ENCODE measurements at regions not wholly inside any gene's neighbourhood (a gene's known extent, or its start where the extent isn't known, plus 50 kb on each side); places are given as distances from the start of the nearest gene placed in this dataset.
A peak's percentile ranks its signal among the peaks of the same experiment; 100 is the strongest.

DNA sequence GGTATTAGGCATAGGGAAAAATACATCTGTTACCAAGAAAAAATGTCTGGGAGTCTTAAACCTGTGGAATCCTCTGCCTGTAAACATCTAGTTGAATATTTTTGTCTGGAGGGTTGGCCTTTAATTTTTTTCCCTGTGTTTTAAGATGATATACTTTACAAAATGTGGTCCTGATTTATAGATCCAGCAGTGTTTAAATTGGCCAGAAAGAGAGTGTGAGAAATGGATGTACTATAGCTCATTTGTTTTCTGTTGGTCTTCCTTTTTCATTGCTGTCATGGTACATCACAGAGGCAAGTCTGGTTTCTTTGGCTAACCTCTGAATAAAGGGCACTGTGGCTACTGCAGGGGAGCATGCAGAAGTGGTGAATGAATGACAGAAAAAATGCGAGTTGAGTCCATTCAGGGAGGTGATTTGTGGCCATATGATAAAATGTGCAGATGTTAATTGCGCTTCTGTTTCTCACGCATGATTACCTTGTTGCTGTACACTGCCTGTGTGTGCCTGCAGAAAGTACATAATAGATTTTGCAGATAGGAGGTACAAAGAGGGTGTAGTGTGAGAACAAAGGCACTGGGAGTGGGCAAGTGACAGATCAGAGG, 150.0 kb downstream of the NFKBIZ start:
- peaks cover 4% of the 10 kb centered on the region for H3K4me1 ChIP-seq (ENCODE audit: control insufficient read depth, insufficient read depth, low read depth, low read length)
- H2BK15ac ChIP-seq (ENCODE audit: low read depth, poor library complexity, severe bottlenecking) = no peak overlapping the region
- H3K14ac ChIP-seq (ENCODE audit: low read length in 2 of 2) = peak overlapping the region in 1 of 2 experiments; percentile 23
- H2BK5ac ChIP-seq (ENCODE audit: low read depth, low read length, poor library complexity, severe bottlenecking) = no peak overlapping the region
- H3K4ac ChIP-seq (ENCODE audit: low read depth in 1 of 2, low read length in 2 of 2) = peak overlapping the region in 1 of 2 experiments; percentile 4
- no peak overlapping the region for H3K9ac ChIP-seq (ENCODE audit: low read length)
- H3K27me3 ChIP-seq (ENCODE audit: control insufficient read depth in 1 of 2, insufficient read depth in 1 of 2, low read length in 2 of 2) = no peaks in the 10 kb centered on the region
- H2BK12ac ChIP-seq (ENCODE audit: low read length in 2 of 2) = no peak overlapping the region
- 63% methylated on average over 3 of the region's 3 CpGs for WGBS
- no peak overlapping the region for H3K4me2 ChIP-seq (ENCODE audit: low read length, poor library complexity, severe bottlenecking)
- H3K18ac ChIP-seq (ENCODE audit: low read depth in 1 of 2, low read length in 2 of 2) = no peak overlapping the region
- no peak for DNase-seq
- no peaks in the 10 kb centered on the region for H3K9me3 ChIP-seq (ENCODE audit: control insufficient read depth, low read length)
- H4K91ac ChIP-seq (ENCODE audit: low read length) = no peak overlapping the region
- H4K8ac ChIP-seq (ENCODE audit: low read length) = no peak overlapping the region
- H3K4me3 ChIP-seq (ENCODE audit: insufficient read depth in 1 of 2, low read depth in 1 of 2, low read length in 2 of 2) = no peak overlapping the region
- no peaks in the 10 kb centered on the region for H3K79me1 ChIP-seq (replicated peaks; ENCODE audit: low read length, poor library complexity, severe bottlenecking)
- no peak overlapping the region for H3K23ac ChIP-seq (ENCODE audit: low read length in 2 of 2)
- no peak overlapping the region for H2AFZ ChIP-seq (ENCODE audit: low read depth, low read length)
- H3K27ac ChIP-seq (ENCODE audit: low read length, poor library complexity, severe bottlenecking) = peak overlapping the region; percentile 75
- no peak overlapping the region for H2AK5ac ChIP-seq (ENCODE audit: low read length, severe bottlenecking)
- H3K36me3 ChIP-seq (ENCODE audit: control insufficient read depth in 1 of 2, insufficient read depth in 2 of 2, low read depth in 1 of 2, low read length in 2 of 2) = no peaks in the 10 kb centered on the region
- H2BK120ac ChIP-seq (ENCODE audit: low read depth, low read length) = no peak overlapping the region

DNA sequence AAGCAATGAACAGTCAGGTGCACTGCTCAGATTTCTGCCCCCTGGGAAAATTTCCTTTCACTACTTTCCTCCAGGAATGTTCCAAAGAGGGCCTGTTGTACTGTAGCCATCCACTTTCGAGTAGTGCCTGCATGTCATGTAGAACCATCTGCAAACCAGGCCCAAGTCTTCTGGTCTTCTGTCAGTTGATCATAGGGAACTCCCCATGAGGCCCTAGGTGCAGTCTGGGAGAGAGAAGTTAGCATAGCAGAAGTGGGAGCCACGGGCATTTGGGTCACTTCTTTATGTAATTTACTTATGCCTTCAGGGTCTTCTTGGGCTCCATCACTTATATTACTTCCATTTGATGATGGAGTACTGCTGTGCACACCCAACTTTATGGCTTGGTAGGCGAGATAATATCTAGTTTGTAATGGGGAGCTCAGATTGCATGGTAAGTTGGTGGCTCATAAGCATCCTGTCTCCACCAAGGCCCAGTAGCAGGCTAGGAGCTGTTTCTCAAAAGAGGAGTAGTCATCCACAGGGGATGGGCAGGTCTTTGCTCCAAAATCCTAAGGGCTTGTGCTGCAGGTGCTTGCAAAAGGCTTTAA, 151.4 kb downstream of the NFKBIZ start:
- no peak overlapping the region for H3K27ac ChIP-seq (ENCODE audit: low read length, poor library complexity, severe bottlenecking)
- H2AK5ac ChIP-seq (ENCODE audit: low read length, severe bottlenecking) = peak overlapping the region; percentile 74
- no peak for DNase-seq
- no peaks in the 10 kb centered on the region for H3K9me3 ChIP-seq (ENCODE audit: control insufficient read depth, low read length)
- WGBS = 87% methylated on average over 3 of the region's 3 CpGs
- H3K4ac ChIP-seq (ENCODE audit: low read depth in 1 of 2, low read length in 2 of 2) = no peak overlapping the region
- no peak overlapping the region for H2BK12ac ChIP-seq (ENCODE audit: low read length in 2 of 2)
- H3K36me3 ChIP-seq (ENCODE audit: control insufficient read depth in 1 of 2, insufficient read depth in 2 of 2, low read depth in 1 of 2, low read length in 2 of 2) = no peaks in the 10 kb centered on the region
- H2BK120ac ChIP-seq (ENCODE audit: low read depth, low read length) = no peak overlapping the region
- H3K4me3 ChIP-seq (ENCODE audit: insufficient read depth in 1 of 2, low read depth in 1 of 2, low read length in 2 of 2) = no peak overlapping the region
- no peak overlapping the region for H2BK5ac ChIP-seq (ENCODE audit: low read depth, low read length, poor library complexity, severe bottlenecking)
- H2BK15ac ChIP-seq (ENCODE audit: low read depth, poor library complexity, severe bottlenecking) = no peak overlapping the region
- H3K27me3 ChIP-seq (ENCODE audit: control insufficient read depth in 1 of 2, insufficient read depth in 1 of 2, low read length in 2 of 2) = no peaks in the 10 kb centered on the region
- peaks cover 3% of the 10 kb centered on the region for H3K4me1 ChIP-seq (ENCODE audit: control insufficient read depth, insufficient read depth, low read depth, low read length)
- no peak overlapping the region for H3K14ac ChIP-seq (ENCODE audit: low read length in 2 of 2)
- H3K18ac ChIP-seq (ENCODE audit: low read depth in 1 of 2, low read length in 2 of 2) = no peak overlapping the region
- H4K8ac ChIP-seq (ENCODE audit: low read length) = no peak overlapping the region
- H3K9ac ChIP-seq (ENCODE audit: low read length) = no peak overlapping the region
- no peak overlapping the region for H3K23ac ChIP-seq (ENCODE audit: low read length in 2 of 2)
- no peak overlapping the region for H3K4me2 ChIP-seq (ENCODE audit: low read length, poor library complexity, severe bottlenecking)
- no peaks in the 10 kb centered on the region for H3K79me1 ChIP-seq (replicated peaks; ENCODE audit: low read length, poor library complexity, severe bottlenecking)
- H4K91ac ChIP-seq (ENCODE audit: low read length) = no peak overlapping the region
- H2AFZ ChIP-seq (ENCODE audit: low read depth, low read length) = no peak overlapping the region

DNA sequence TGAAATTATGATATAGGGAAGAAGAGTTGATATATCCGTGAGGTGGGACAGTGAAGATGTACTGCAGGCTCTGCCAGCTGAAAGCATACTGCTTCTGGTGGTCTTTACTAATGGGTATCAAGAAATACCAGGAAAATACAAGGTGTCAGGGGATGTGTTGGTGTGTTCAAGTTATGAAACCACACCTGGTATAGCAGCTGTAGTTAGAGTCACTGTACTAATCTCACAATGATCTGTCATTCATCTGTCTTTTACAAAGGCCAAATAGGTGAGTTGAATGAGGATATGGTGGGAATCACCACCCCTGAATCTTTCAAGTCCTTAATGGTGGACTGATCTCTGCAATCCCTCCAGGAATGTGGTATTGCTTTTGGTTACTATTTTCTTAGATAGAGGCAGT, 152.7 kb downstream of the NFKBIZ start:
- Histone ChIP-seq H3K4ac (ENCODE audit: low read depth in 1 of 2, low read length in 2 of 2) (no peak overlapping the region), H2BK15ac (ENCODE audit: low read depth, poor library complexity, severe bottlenecking) (no peak overlapping the region), H2BK120ac (ENCODE audit: low read depth, low read length) (no peak overlapping the region), H2BK12ac (ENCODE audit: low read length in 2 of 2) (no peak overlapping the region), H3K79me1 (replicated peaks; ENCODE audit: low read length, poor library complexity, severe bottlenecking) (no peaks in the 10 kb centered on the region), H3K27me3 (ENCODE audit: control insufficient read depth in 1 of 2, insufficient read depth in 1 of 2, low read length in 2 of 2) (no peaks in the 10 kb centered on the region), H3K4me1 (ENCODE audit: control insufficient read depth, insufficient read depth, low read depth, low read length) (peaks cover 3% of the 10 kb centered on the region), H2AK5ac (ENCODE audit: low read length, severe bottlenecking) (peak overlapping the region; percentile 84), H3K4me3 (ENCODE audit: insufficient read depth in 1 of 2, low read depth in 1 of 2, low read length in 2 of 2) (no peak overlapping the region), H3K23ac (ENCODE audit: low read length in 2 of 2) (no peak overlapping the region), H3K27ac (ENCODE audit: low read length, poor library complexity, severe bottlenecking) (no peak overlapping the region), H3K4me2 (ENCODE audit: low read length, poor library complexity, severe bottlenecking) (no peak overlapping the region), H4K8ac (ENCODE audit: low read length) (no peak overlapping the region), H3K14ac (ENCODE audit: low read length in 2 of 2) (no peak overlapping the region), H2BK5ac (ENCODE audit: low read depth, low read length, poor library complexity, severe bottlenecking) (no peak overlapping the region), H3K9me3 (ENCODE audit: control insufficient read depth, low read length) (no peaks in the 10 kb centered on the region), H3K36me3 (ENCODE audit: control insufficient read depth in 1 of 2, insufficient read depth in 2 of 2, low read depth in 1 of 2, low read length in 2 of 2) (no peaks in the 10 kb centered on the region), H3K18ac (ENCODE audit: low read depth in 1 of 2, low read length in 2 of 2) (no peak overlapping the region), H3K9ac (ENCODE audit: low read length) (no peak overlapping the region), H2AFZ (ENCODE audit: low read depth, low read length) (no peak overlapping the region), H4K91ac (ENCODE audit: low read length) (no peak overlapping the region)
- WGBS = 90% methylated on average over 1 of the region's 1 CpG
- DNase-seq = no peak

DNA sequence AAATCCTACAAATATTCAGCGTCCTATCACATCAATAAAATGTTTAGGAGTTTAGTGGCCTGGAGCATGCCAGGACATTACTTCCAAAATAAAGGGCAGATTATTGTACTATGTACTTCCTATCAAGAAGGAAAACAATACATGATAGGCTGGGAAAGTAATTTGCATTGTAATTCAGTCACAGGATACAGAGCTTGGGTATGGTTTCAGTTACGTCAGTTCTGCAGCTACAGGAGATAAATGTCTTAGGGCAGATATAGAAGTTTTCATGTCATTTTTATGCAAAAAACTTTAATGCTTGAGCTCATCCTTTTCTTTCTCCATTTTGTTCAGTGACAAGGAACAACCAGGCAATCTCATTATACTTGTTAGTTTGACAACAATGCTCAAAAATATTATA, 155.2 kb downstream of the NFKBIZ start:
- Histone ChIP-seq H2BK5ac (ENCODE audit: low read depth, low read length, poor library complexity, severe bottlenecking) (no peak overlapping the region), H3K36me3 (ENCODE audit: control insufficient read depth in 1 of 2, insufficient read depth in 2 of 2, low read depth in 1 of 2, low read length in 2 of 2) (no peaks in the 10 kb centered on the region), H3K4me2 (ENCODE audit: low read length, poor library complexity, severe bottlenecking) (no peak overlapping the region), H3K4ac (ENCODE audit: low read depth in 1 of 2, low read length in 2 of 2) (no peak overlapping the region), H3K4me3 (ENCODE audit: insufficient read depth in 1 of 2, low read depth in 1 of 2, low read length in 2 of 2) (no peak overlapping the region), H3K9ac (ENCODE audit: low read length) (no peak overlapping the region), H2AFZ (ENCODE audit: low read depth, low read length) (no peak overlapping the region), H3K9me3 (ENCODE audit: control insufficient read depth, low read length) (no peaks in the 10 kb centered on the region), H3K27me3 (ENCODE audit: control insufficient read depth in 1 of 2, insufficient read depth in 1 of 2, low read length in 2 of 2) (no peaks in the 10 kb centered on the region), H2AK5ac (ENCODE audit: low read length, severe bottlenecking) (no peak overlapping the region), H2BK12ac (ENCODE audit: low read length in 2 of 2) (no peak overlapping the region), H3K18ac (ENCODE audit: low read depth in 1 of 2, low read length in 2 of 2) (no peak overlapping the region), H3K14ac (ENCODE audit: low read length in 2 of 2) (no peak overlapping the region), H3K4me1 (ENCODE audit: control insufficient read depth, insufficient read depth, low read depth, low read length) (peaks cover 1% of the 10 kb centered on the region), H4K91ac (ENCODE audit: low read length) (no peak overlapping the region), H3K27ac (ENCODE audit: low read length, poor library complexity, severe bottlenecking) (no peak overlapping the region), H4K8ac (ENCODE audit: low read length) (no peak overlapping the region), H2BK15ac (ENCODE audit: low read depth, poor library complexity, severe bottlenecking) (no peak overlapping the region), H2BK120ac (ENCODE audit: low read depth, low read length) (no peak overlapping the region), H3K79me1 (replicated peaks; ENCODE audit: low read length, poor library complexity, severe bottlenecking) (no peaks in the 10 kb centered on the region), H3K23ac (ENCODE audit: low read length in 2 of 2) (no peak overlapping the region)
- WGBS = 100% methylated on average over 1 of the region's 2 CpGs
- DNase-seq = no peak

Measured in mesenchymal stem cell (in vitro differentiated cells and primary cell).